ENCODE measurements at regions not wholly inside any gene's neighbourhood (a gene's known extent, or its start where the extent isn't known, plus 50 kb on each side); places are given as distances from the start of the nearest gene placed in this dataset.

- no peak overlapping the region for H3K27ac ChIP-seq
- TF ChIP-seq CTCF (conservative IDR thresholded peaks at IDR 0.05) = no peak
These were observed 1044.0 kb upstream of the PIK3C3 start for GRCh38 chr18:40911041-40911440.

DNA sequence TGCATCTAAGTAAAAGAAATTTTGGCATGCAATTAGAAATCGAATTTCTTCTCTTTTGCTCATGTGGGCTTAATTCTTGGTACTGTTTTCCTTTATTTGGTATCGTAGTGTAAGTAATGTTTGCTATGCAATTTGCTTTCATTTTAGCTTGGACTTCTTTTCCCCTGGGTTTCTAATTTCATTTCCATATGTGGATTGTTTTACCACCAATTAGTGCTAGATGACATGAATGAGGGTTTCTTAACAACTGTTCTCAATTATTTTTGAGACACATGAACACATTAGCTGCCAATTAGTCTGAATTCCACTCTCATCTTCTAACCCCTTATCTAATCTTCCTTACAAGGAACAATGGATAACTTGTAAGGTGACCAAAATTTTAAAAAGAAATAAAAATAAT, 1047.2 kb upstream of the PIK3C3 start:
- no peak for TF ChIP-seq CTCF (conservative IDR thresholded peaks at IDR 0.05)

GRCh38 chr18:40904295-40904694, 1050.7 kb upstream of the PIK3C3 start:
- TF ChIP-seq CTCF (conservative IDR thresholded peaks at IDR 0.05) = no peak
- H3K27ac ChIP-seq = no peak overlapping the region

More for the DNA sequence above, 1047.2 kb upstream of the PIK3C3 start:
- H3K27ac ChIP-seq = no peak overlapping the region

GRCh38 chr18:40902436-40902835, 1052.6 kb upstream of the PIK3C3 start:
- H3K27ac ChIP-seq = no peak overlapping the region
- TF ChIP-seq CTCF (conservative IDR thresholded peaks at IDR 0.05) = no peak

DNA sequence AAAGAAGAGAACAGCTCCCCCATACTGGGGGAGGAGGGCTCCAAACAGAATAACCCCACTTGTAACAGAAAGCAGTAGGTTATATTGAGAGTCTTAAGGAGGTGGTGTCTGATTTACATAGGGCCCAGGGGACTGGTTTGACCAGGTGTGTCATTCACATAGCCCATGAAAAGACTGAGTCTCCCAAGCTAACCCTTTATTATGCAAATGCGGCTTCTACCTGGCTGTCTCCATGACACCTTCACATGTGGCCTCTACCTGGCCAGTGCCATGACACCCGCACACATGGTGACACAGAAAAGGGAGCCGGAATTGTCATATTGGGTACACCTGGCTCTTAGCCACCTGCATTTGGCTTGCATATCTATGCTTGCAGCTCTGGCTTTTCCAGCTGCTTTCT, 1057.2 kb upstream of the PIK3C3 start:
- TF ChIP-seq CTCF (conservative IDR thresholded peaks at IDR 0.05) = no peak
- no peak overlapping the region for H3K27ac ChIP-seq

GRCh38 chr18:40883271-40883670, 1071.8 kb upstream of the PIK3C3 start:
- H3K27ac ChIP-seq = no peak overlapping the region
- TF ChIP-seq CTCF (conservative IDR thresholded peaks at IDR 0.05) = no peak

GRCh38 chr18:40882468-40882867, 1072.6 kb upstream of the PIK3C3 start:
- TF ChIP-seq CTCF (conservative IDR thresholded peaks at IDR 0.05) = no peak
- H3K27ac ChIP-seq = no peak overlapping the region

DNA sequence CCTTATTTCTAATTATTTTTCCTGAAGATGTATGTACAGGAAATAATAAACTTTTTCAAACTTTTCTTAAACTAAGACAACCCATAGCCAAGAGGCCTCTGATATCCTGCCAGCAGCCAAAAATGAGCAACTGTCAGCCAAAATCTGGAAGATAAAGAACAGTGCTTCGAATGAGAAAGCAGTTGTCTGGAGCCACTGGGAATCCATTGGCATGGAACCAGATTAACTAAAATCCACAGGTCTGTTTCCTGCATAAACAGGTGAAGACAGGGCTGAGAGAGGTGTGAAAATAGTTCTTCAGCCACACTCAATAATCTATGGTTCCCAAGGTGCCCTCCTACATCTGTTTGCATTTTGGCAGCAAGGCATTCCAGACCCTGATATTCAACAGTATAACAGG, 1076.7 kb upstream of the PIK3C3 start:
- TF ChIP-seq CTCF (conservative IDR thresholded peaks at IDR 0.05) = no peak
- H3K27ac ChIP-seq = no peak overlapping the region

Measured in VCaP (cell line).